A549 (cell line): ENCODE measurements at regions not wholly inside any gene's neighbourhood (a gene's known extent, or its start where the extent isn't known, plus 50 kb on each side); places are given as distances from the start of the nearest gene placed in this dataset.

ENCODE experiments used
- ATAC-seq, 2 experiments: fragments of 200-7000 bp in 1 of 2; fragments of >200 bp in 1 of 2; cut with Nextera tagmentation in 1 of 2; cut with Tn5 transposase in 1 of 2; 3 replicates each; pipeline versions ENCODE4 v1.8.0 to v1.9.1; 2018 to 2020; ENCODE audit warnings: mild to moderate bottlenecking in 1 of 2, moderate library complexity in 1 of 2
- CTCF ChIA-PET: fragments of 300-600 bp; sonication (Branson Sonifier 250); formaldehyde crosslinking; extraction: SDS; loops from one replicate; lab custom pipeline; 2021; ENCODE audit warnings: antibody characterized with exemption, inconsistent platforms; lab: Yijun Ruan, JAX
- POLR2A ChIA-PET: fragments of 350-600 bp; formaldehyde crosslinking; extraction: SDS; loops from one replicate; lab custom pipeline; 2021; ENCODE audit warnings: antibody characterized with exemption, inconsistent platforms; lab: Yijun Ruan, JAX
- DNase-seq, 2 experiments: peaks; one replicate each; pipeline versions ENCODE4 v3.0.0 to v3.0.0-alpha.2; 2011 to 2016; ENCODE audit warnings: low read depth in 1 of 2, low spot score in 1 of 2
- FAIRE-seq: peaks from 2 replicates; lab custom pipeline; 2011; peaks lifted over from hg19 to GRCh38; lab: Jason Lieb, UNC
- H3K27ac ChIP-seq, 2 experiments: fragments of >200 bp; sonication (Bioruptor Twin); formaldehyde crosslinking; 3 replicates each; pipeline ENCODE4 v1.5.1; 2016 to 2017
- H3K4me1 ChIP-seq: fragments of >200 bp; sonication (Bioruptor Twin); formaldehyde crosslinking; 3 replicates; pipeline ENCODE4 v1.6.1; 2016
- H3K4me2 ChIP-seq: fragments of >200 bp; sonication (Bioruptor Twin); formaldehyde crosslinking; 3 replicates; pipeline ENCODE4 v1.6.1; 2016
- H3K4me3 ChIP-seq: fragments of >200 bp; sonication (Bioruptor Twin); formaldehyde crosslinking; 3 replicates; pipeline ENCODE4 v1.5.1; 2016
- H3K9me3 ChIP-seq: fragments of >200 bp; sonication (Bioruptor Twin); formaldehyde crosslinking; 3 replicates; pipeline ENCODE4 v1.6.1; 2016
- ATOH8 ChIP-seq: fragments of 250-450 bp; sonication (Bioruptor Pico); IDR thresholded peaks from 2 replicates; pipeline ENCODE4 v1.5.0; 2020; ENCODE audit warnings: low read depth, mild to moderate bottlenecking, moderate library complexity
- BHLHE40 ChIP-seq: IDR thresholded peaks from 2 replicates; pipeline ENCODE4 v1.6.1; 2012; ENCODE audit warnings: low read depth, low read length, inconsistent platforms
- CBX8 ChIP-seq: fragments of 200-600 bp; sonication (generic); IDR thresholded peaks from 2 replicates; pipeline ENCODE4 v1.6.1; 2016
- CEBPB ChIP-seq, 2 experiments: fragments of >200 bp in 1 of 2; sonication (Bioruptor Twin) in 1 of 2; formaldehyde crosslinking in 1 of 2; IDR thresholded peaks; 2 replicates each; pipeline ENCODE4 v1.6.1; 2012 to 2016
- CHD2 ChIP-seq: fragments of 150-350 bp; IDR thresholded peaks from 2 replicates; pipeline ENCODE4 v1.6.1; 2014; ENCODE audit warnings: low read length; ENCODE audit not compliant: partially characterized antibody
- HOXB5 ChIP-seq: fragments of 250-450 bp; sonication (Bioruptor Pico); IDR thresholded peaks from 2 replicates; pipeline ENCODE4 v1.5.0; 2020; ENCODE audit warnings: mild to moderate bottlenecking, moderate library complexity
- JUN ChIP-seq, 2 experiments: fragments of >200 bp; sonication (Bioruptor Twin); formaldehyde crosslinking; IDR thresholded peaks; 2 replicates in 1 of 2; 3 replicates in 1 of 2; pipeline ENCODE4 v1.6.1; 2016 to 2017
- KDM1A ChIP-seq: fragments of 200-600 bp; sonication (generic); IDR thresholded peaks from 2 replicates; pipeline ENCODE4 v1.6.1; 2016; ENCODE audit warnings: low read depth, mild to moderate bottlenecking
- KDM5A ChIP-seq: fragments of 200-600 bp; sonication (generic); IDR thresholded peaks from 2 replicates; pipeline ENCODE4 v1.6.1; 2016; ENCODE audit warnings: antibody characterized with exemption, mild to moderate bottlenecking
- MAZ ChIP-seq: fragments of 150-350 bp; IDR thresholded peaks from 2 replicates; pipeline ENCODE4 v1.6.1; 2014; ENCODE audit warnings: antibody characterized with exemption, low read depth, low read length, borderline replicate concordance
- NFE2L2 ChIP-seq: fragments of 150-350 bp; conservative IDR thresholded peaks from 2 replicates; pipeline ENCODE4 v1.6.1; 2014; ENCODE audit warnings: low read length
- NPAS2 ChIP-seq: fragments of 250-450 bp; sonication (Bioruptor Pico); IDR thresholded peaks from 2 replicates; pipeline ENCODE4 v1.8.0; 2022; ENCODE audit warnings: mild to moderate bottlenecking, moderate library complexity, borderline replicate concordance
- POLR2A ChIP-seq: IDR thresholded peaks from 2 replicates; pipeline ENCODE4 v1.6.1; 2012; ENCODE audit warnings: mild to moderate bottlenecking, low read length
- REST ChIP-seq: fragments of 200-600 bp; sonication (generic); IDR thresholded peaks from 2 replicates; pipeline ENCODE4 v1.6.1; 2016; ENCODE audit warnings: antibody characterized with exemption, mild to moderate bottlenecking, moderate library complexity
- RNF2 ChIP-seq: fragments of 200-600 bp; sonication (generic); IDR thresholded peaks from 2 replicates; pipeline ENCODE4 v1.6.1; 2016; ENCODE audit warnings: low read depth, mild to moderate bottlenecking, antibody characterized with exemption, moderate library complexity, borderline replicate concordance
- SMC3 ChIP-seq: fragments of >200 bp; sonication (Bioruptor Twin); formaldehyde crosslinking; IDR thresholded peaks from 3 replicates; pipeline ENCODE4 v1.6.1; 2018; ENCODE audit warnings: inconsistent platforms
- SREBF2 ChIP-seq: fragments of 450-650 bp; IDR thresholded peaks from 2 replicates; pipeline ENCODE4 v1.6.1; 2014; ENCODE audit warnings: mild to moderate bottlenecking, moderate library complexity
- ZFP36 ChIP-seq: fragments of 450-650 bp; IDR thresholded peaks from 2 replicates; pipeline ENCODE4 v1.6.1; 2014; ENCODE audit warnings: borderline replicate concordance; ENCODE audit not compliant: partially characterized antibody
- WGBS: methylation state at CpG from one replicate; pipeline ENCODE4 v1.1.6; 2017; ENCODE audit errors: missing lambda C conversion rate; 5-methylcytosine and 5-hydroxymethylcytosine counted together
- TF ChIP-seq, protein P1 (sequence below): IDR thresholded peaks from 2 replicates; pipeline ENCODE4 v1.6.1; 2012
- TF ChIP-seq, protein P2 (sequence below): fragments of 250-450 bp; sonication (Bioruptor Pico); IDR thresholded peaks from 2 replicates; pipeline ENCODE4 v1.5.0; 2021; ENCODE audit warnings: mild to moderate bottlenecking, moderate library complexity, borderline replicate concordance

- Histone ChIP-seq H3K4me1 (no peaks in the 10 kb centered on the region), H3K9me3 (no peaks in the 10 kb centered on the region), H3K4me2 (no peak overlapping the region), H3K4me3 (no peak overlapping the region), H3K27ac (no peak overlapping the region)
- TF ChIP-seq CEBPB (IDR thresholded peaks at IDR 0.05) (no peak), POLR2A (no peak)
- POLR2A ChIA-PET, result no interaction called here
- DNase-seq (no peak), ATAC-seq (no peak), FAIRE-seq (no peak)
- CTCF ChIA-PET, result interaction anchor here (0.6 kb wide), 1 partner anchor 144 kb away, joined by 3 read pairs; no protein-coding TSS in a partner anchor
- 18% methylated on average over 3 of the region's 3 CpGs for WGBS
These were observed 58.3 kb upstream of the DSCAM start for GRCh38 chr21:40905251-40905650.

- WGBS, result 34% methylated on average over 5 of the region's 5 CpGs
- Histone ChIP-seq H3K9me3 (no peaks in the 10 kb centered on the region), H3K4me3 (no peak overlapping the region), H3K4me1 (no peaks in the 10 kb centered on the region), H3K27ac (no peak overlapping the region), H3K4me2 (no peak overlapping the region)
- FAIRE-seq, result no peak
- no peak for TF ChIP-seq CHD2
- TF ChIP-seq ATOH8 (CRISPR knock-in tag), result no peak
- no peak for TF ChIP-seq CBX8
- no peak for TF ChIP-seq REST
- TF ChIP-seq KDM1A, result no peak
- TF ChIP-seq NPAS2 (CRISPR knock-in tag), result no peak
- TF ChIP-seq KDM5A, result no peak
- no peak for TF ChIP-seq BHLHE40
- no peak for TF ChIP-seq ZFP36
- TF ChIP-seq, protein P1, sequence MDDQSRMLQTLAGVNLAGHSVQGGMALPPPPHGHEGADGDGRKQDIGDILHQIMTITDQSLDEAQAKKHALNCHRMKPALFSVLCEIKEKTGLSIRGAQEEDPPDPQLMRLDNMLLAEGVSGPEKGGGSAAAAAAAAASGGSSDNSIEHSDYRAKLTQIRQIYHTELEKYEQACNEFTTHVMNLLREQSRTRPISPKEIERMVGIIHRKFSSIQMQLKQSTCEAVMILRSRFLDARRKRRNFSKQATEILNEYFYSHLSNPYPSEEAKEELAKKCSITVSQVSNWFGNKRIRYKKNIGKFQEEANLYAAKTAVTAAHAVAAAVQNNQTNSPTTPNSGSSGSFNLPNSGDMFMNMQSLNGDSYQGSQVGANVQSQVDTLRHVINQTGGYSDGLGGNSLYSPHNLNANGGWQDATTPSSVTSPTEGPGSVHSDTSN, result no peak
- TF ChIP-seq SMC3, result no peak
- TF ChIP-seq MAZ, result no peak
- TF ChIP-seq NFE2L2, result no peak
- no peak for TF ChIP-seq SREBF2
- TF ChIP-seq, protein P2, sequence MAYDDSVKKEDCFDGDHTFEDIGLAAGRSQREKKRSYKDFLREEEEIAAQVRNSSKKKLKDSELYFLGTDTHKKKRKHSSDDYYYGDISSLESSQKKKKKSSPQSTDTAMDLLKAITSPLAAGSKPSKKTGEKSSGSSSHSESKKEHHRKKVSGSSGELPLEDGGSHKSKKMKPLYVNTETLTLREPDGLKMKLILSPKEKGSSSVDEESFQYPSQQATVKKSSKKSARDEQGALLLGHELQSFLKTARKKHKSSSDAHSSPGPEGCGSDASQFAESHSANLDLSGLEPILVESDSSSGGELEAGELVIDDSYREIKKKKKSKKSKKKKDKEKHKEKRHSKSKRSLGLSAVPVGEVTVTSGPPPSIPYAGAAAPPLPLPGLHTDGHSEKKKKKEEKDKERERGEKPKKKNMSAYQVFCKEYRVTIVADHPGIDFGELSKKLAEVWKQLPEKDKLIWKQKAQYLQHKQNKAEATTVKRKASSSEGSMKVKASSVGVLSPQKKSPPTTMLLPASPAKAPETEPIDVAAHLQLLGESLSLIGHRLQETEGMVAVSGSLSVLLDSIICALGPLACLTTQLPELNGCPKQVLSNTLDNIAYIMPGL (CRISPR knock-in tag), result no peak
- TF ChIP-seq HOXB5 (CRISPR knock-in tag), result no peak
- no peak for TF ChIP-seq CEBPB (IDR thresholded peaks at IDR 0.05)
- no peak for TF ChIP-seq RNF2
- TF ChIP-seq JUN (IDR thresholded peaks at IDR 0.05), result no peak
- ATAC-seq, result no peak
- DNase-seq, result no peak
- ChIA-PET POLR2A (no interaction called here), CTCF (no interaction called here)
These were observed 65.4 kb upstream of the DSCAM start for GRCh38 chr21:40912375-40912774.
